H54 (cell line): ENCODE measurements at regions not wholly inside any gene's neighbourhood (a gene's known extent, or its start where the extent isn't known, plus 50 kb on each side); places are given as distances from the start of the nearest gene placed in this dataset.

Source experiments
- DNase-seq: peaks from one replicate; pipeline ENCODE4 v3.0.0; 2011; ENCODE audit warnings: low spot score, mixed read lengths; ENCODE audit not compliant: insufficient read length
- FAIRE-seq: peaks from 3 replicates; lab custom pipeline; 2011; peaks lifted over from hg19 to GRCh38; lab: Jason Lieb, UNC
- POLR2A ChIP-seq: IDR thresholded peaks from 2 replicates; pipeline ENCODE4 v1.6.1; 2011; ENCODE audit warnings: low read depth, mild to moderate bottlenecking, low read length

DNA sequence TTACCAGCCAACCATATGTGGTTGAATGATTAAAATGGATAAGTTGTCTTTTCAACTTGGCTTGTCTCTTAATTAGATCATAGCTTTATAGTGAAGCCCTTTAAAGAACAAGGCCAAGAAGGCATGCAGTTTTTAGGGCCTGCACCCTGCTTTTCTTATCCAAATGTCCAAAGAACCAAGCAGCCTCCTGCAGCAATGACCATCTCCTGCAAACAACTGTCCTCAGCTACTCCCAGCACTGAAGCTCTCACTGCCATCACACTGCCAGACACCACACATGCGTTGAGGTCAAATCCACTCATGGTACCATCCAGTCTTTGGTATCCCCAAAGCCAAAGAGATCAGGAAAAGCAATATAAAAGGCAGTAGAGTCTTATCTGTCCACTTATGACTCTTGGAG lies 210.3 kb downstream of the ACTR3B start:
- FAIRE-seq: no peak
- no peak for TF ChIP-seq POLR2A
- no peak for DNase-seq

DNA sequence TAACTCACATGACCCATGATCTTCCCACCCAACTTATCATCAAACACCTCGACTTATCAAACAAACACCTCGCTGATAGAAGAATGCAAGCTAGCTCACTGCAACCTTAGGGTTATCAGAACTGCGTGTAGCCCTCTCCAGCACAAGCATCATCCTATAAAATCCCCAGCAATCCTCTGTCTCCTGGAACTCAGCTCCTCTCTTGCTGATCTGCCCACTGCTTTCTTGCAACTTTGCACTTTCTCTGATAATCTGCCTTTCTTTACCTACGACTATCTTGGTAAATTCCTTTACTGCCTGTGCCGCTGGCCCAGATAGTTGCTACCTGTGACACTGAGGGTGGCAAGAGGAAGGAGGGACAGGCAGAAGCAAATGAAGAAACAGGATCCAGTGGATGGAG lies 210.9 kb downstream of the ACTR3B start:
- TF ChIP-seq POLR2A: no peak
- no peak for DNase-seq
- no peak for FAIRE-seq

GRCh38 chr7:152974577-152974976 lies 215.0 kb downstream of the ACTR3B start:
- FAIRE-seq: no peak
- no peak for TF ChIP-seq POLR2A
- no peak for DNase-seq

- DNase-seq (no peak), FAIRE-seq (no peak)
- TF ChIP-seq POLR2A: no peak
Observed at GRCh38 chr7:152975076-152975475, 215.5 kb downstream of the ACTR3B start.

DNA sequence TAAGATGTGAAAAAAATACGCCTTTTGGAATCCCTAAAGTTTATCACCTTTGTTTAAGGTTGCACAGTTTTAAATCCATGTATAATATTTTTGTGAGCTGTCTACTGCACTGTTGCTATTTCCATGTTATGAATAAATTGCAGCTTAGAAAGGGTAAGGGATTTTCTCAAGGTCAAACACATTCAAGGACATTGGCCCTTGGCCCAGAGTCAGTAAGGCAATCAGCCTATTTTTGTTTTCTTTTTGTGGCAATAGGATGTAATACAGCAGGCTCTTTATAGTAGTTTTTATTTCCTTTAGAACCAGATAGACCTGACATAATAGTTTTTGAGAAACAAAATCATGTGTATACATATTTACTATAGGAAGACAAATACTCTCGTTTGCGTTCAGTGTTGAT lies 219.8 kb downstream of the ACTR3B start:
- DNase-seq: no peak
- TF ChIP-seq POLR2A: no peak
- no peak for FAIRE-seq

DNA sequence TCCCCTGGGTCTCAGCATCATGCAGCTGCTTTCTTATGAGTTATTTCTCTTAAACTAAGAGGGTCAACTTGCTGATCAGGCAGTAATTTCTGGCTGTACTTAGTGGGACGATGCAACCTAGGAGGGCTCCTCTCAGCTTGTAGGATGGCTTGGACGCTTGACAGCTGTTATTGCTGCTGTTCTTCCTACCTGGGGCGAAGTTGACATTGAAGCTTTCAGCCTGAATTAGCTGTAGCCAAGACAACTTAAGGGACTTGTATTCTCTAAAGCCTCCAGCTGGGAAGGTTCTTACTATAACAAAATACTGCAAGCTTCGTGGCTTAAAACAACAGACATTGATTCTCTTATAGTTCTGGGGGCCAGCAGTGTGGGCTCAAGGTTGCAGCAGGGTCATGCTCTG lies 224.9 kb downstream of the ACTR3B start:
- no peak for TF ChIP-seq POLR2A
- no peak for DNase-seq
- FAIRE-seq: no peak

DNA sequence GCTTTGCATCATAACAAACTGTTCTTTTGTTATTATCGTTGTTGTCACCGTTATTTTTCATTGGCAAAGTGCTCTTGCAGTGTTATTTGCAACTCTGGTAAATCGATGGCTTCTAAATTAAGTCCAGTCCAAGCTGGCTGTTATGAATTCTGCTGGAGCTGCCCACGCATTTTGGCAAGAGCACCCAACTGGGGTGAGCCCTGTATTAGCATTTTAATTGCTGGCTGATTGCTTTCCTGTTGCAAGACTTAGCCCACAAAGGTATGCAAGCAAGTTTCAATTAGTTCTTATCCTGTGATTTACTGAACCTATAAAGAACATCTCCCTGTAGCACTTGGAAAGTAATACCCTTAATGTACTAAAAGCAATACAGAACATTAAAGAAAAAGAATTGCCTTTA lies 226.8 kb downstream of the ACTR3B start:
- DNase-seq (no peak), FAIRE-seq (no peak)
- TF ChIP-seq POLR2A: no peak

DNA sequence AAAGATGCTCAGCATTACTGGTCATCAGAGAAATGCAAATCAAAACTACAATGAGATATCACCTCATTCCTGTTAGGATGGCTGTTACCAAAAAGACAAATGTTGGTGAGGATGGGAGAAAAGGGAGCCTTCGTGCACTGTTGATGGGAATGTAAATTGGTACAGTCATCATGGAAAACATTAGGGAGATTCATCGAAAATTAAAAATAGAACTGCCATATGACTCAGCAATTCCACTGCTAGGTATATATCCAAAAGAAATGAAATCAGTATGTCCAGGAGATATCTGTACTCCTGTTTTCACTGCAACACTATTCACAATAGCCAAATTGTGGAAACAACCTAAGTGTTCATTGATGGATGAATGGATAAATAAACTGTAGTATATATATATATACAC lies 228.1 kb downstream of the ACTR3B start:
- no peak for TF ChIP-seq POLR2A
- DNase-seq: no peak
- no peak for FAIRE-seq

- DNase-seq (no peak), FAIRE-seq (no peak)
- no peak for TF ChIP-seq POLR2A
Observed at GRCh38 chr7:152989889-152990380, 230.4 kb downstream of the ACTR3B start.

DNA sequence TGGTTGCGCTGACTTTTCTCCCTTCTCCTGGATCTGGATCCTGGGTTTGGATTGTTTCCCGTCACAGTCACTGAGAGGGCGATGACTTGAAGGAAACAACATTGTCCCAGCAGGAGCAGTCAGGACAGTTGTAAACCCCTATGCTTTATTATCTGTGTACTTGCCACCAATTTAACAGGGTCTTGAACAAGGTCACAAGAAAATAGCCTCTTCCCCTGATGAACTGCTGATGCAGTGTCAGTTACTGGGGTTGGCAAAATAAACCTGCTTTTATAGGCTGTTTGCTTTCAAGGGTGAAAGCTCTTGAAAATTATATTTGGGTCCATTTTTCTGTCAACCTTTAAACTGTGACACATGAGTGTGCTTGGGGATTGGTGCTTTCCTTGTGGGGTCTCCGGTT lies 238.9 kb downstream of the ACTR3B start:
- DNase-seq (no peak), FAIRE-seq (no peak)
- no peak for TF ChIP-seq POLR2A

- DNase-seq (no peak), FAIRE-seq (no peak)
- no peak for TF ChIP-seq POLR2A
Observed at GRCh38 chr7:153002115-153002514, 242.6 kb downstream of the ACTR3B start.

DNA sequence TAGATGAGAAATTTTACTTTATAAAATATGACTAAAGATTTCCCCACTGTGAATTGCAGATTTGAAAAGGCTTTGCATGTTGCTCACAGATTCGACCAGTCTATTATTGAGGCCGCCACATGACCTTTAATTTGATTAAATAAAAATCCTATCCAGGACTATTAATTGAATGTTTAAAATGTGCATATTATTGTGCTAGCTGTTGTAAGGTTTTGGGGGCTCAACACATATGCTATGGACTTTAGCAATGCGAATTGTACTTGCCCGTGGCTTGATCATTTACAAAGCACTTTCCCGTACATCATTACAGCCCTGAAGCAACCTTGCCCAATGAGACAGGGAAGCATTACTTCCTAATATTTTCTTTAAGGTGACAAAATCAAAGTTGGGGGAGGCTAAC lies 243.0 kb downstream of the ACTR3B start:
- TF ChIP-seq POLR2A: no peak
- no peak for FAIRE-seq
- no peak for DNase-seq

GRCh38 chr7:153004341-153004740 lies 244.8 kb downstream of the ACTR3B start:
- DNase-seq: no peak
- no peak for TF ChIP-seq POLR2A
- no peak for FAIRE-seq

DNA sequence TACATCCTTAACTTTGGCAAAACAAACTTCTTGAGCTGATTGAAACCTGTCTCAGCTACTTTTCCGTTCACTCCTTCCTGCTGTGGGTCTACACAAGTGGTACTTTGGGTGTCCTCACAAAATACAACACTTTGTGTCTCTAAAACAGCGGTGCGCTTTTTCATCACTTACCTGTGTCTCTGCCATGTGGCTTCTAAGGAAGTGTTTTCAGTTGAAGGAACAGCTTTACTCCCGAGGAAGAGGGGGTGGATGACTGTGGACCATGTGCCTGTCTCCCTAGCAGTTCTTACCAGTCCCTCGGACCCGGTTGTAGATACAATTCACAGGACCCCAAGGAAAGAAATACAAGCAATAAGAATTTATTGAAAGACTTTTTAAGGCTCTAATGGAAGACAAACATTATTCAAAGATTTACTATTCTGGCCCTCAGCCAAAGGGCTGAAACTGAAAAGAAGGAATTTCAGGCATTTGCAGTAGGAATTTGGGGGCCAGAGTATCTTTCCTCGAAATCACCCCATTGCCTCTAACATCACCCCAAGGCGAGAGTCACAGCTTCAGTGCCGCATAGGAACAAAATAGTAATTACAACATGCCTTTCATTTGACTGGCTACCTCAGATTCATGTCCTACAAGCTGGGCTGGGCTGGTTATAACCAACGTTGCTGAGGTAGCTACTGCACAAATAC lies 246.3 kb downstream of the ACTR3B start:
- no peak for TF ChIP-seq POLR2A
- no peak for DNase-seq
- FAIRE-seq: no peak

DNA sequence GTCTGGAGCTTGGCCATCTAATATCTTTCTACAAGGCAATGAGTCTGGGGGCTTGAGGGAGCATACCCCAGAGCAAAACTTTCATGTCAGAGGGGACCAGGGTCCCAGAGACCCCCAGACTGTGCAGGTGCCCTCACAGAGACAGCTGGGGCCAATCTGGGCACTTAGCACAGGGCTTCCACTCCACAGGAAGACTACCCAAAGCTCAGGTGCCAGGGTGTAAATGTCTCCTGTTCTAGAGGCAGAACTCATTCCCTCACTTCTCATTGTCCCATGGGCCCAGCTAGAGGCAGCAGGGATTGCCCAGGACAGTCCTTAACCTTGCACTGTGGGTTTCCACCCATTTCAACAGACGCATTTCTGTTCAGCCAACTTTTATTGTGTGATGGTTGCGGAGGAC lies 246.9 kb downstream of the ACTR3B start:
- FAIRE-seq (no peak), DNase-seq (no peak)
- no peak for TF ChIP-seq POLR2A
